NCI-H146 (cell line): ENCODE measurements at regions not wholly inside any gene's neighbourhood (a gene's known extent, or its start where the extent isn't known, plus 50 kb on each side); places are given as distances from the start of the nearest gene placed in this dataset.
A peak's percentile ranks its signal among the peaks of the same experiment; 100 is the strongest.
"Not testable (repeated sequence)": the region's sequence is repeated elsewhere in the genome, so short reads cannot be mapped to it uniquely, and the experiment has no call there.

ENCODE experiments used
- DNase-seq: peaks from one replicate; lab custom pipeline; 2025; lab: John Stamatoyannopoulos, UW

- not testable (repeated sequence) for DNase-seq
Observed at GRCh38 chr7:3162798-3163197, 119.1 kb upstream of the CARD11 start.

DNA sequence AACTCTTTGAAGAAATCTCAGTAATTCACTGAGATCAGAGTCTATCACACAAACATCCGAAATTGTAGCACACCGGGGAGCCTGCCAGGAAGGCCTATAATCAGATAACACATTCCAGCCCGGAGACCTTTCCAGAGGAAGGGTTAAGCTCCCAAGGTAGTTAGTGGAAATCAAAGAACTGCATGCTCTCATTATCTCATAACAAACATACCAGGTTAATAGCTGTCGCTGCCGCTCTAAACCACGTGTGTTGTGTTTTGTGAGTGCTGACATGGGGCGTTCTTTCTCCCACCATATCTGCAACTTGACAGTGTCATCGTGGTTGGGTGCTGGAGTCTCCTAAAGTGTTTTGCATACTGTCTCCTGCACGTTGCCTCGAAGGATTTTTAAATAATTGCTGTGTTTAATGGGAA lies 120.7 kb upstream of the CARD11 start:
- peak; percentile 67 for DNase-seq

DNA sequence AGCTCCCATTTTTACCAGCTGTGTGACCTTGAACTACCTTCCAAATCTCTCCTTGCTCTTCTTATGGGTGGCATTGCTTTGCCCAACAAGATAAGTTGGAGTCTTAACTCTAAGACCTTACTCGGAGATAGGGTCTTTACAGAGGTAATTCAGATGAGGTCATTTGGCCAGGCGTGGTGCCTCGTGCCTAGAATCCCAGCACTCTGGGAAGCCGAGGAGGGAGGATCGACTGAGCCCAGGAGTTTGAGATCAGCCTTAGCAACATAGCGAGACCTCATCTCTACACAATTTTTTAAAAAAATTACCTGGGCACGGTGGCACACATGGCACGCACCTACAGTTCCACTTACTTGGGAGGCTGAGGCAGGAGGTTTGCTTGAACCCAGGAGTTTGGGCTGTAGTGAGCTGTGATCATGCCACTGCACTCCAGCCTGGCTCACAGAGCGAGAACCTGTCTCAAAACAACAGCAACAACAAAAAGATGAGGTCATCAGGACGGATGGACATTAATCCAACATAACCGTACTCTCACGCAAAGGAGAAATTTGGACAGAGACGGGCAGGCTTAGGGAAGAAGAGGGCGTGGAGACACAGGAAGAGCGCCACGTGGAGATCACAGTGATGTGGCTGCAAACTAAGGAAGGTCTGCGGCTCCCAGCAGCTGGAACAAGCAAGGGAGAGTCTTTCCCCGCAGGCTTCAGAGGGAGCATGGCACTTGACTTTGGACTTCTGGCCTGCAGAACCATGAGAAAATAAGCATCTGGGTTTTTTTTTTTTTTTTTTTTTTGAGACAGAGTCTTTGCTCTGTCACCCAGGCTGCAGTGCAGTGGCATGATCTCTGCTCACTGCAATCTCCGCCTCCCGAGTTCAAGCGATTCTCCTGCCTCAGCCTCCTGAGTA lies 122.3 kb upstream of the CARD11 start:
- DNase-seq, result no peak

- no peak for DNase-seq
Observed at GRCh38 chr7:3167551-3167950, 123.9 kb upstream of the CARD11 start.

DNA sequence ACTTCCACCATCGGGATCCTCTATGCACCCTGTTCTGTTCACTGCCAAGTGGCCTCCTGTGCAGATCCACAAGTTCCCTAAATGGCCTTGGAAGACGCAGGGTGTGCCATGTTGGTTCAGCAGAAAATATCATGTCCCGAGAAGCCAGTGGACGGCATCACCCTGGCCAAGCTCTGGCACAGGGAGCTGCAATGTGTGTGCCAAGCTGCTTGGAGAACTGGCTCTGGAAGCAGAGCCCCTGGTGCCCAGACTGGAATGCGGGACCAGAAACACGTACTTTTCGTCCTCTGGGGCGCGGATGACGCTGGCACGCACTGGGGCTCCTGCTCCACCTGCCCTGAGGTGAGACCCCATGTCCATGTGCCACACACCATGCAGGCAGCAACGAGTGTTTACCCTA lies 124.7 kb upstream of the CARD11 start:
- no peak for DNase-seq

GRCh38 chr7:3168869-3169268 lies 125.2 kb upstream of the CARD11 start:
- no peak for DNase-seq

DNA sequence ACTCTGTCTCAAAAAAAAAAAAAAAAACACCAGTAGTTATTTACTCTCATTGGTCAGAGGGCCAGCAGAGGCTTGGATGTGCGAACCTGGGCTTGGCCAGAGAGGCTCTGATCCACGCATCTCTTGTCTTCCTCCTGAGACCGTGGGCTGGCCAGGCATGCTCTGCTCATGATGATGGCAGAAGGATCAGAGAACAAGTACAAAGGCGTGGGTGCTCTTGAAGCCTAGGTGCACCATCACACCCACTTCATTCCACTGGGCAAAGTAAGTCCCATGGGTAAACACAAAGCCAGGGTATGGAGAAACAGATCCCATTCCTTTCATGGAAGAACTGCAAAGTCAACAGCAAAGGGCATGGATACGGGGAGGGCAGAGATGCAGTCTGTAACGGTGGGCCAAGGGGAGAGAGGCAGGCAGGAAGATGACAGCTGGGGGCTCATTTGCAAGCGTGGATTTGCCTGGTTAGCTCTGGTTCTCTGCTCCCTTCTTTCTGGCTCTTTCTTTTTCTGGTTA lies 128.2 kb upstream of the SDK1 start:
- DNase-seq, result no peak

- DNase-seq, result peak; percentile 14
Observed at GRCh38 chr7:3174515-3175284, 126.4 kb upstream of the SDK1 start.

DNA sequence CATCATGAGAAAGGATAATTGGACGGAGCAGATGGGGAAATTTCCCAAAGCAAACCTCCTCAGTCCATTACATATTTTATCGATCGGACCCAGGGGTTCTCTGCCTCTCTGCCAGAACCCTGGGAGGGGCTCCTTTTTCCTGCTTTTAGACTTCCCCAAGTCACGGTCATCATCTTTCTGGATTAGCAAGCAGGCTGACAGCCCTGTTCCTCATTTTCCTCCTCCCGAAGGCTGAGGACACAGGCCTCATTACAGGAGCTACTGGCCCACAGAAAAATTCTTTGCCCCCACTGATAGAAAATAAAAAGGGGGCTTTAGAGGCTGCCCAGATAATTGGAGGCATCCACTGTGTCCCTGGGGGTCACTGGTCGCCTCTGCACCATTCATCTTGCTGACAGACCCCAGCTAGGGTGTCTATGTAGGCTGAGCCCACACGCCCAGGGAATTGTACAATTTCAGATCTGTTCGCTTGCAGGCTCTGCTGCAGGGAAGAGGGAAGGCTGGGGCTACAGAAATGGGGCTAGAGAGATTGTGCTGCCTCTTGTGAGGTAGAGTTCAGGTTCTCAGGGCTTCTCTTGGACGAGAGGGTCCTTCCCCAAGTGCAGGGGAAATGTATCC lies 125.7 kb upstream of the SDK1 start:
- peak; percentile 13 for DNase-seq

DNA sequence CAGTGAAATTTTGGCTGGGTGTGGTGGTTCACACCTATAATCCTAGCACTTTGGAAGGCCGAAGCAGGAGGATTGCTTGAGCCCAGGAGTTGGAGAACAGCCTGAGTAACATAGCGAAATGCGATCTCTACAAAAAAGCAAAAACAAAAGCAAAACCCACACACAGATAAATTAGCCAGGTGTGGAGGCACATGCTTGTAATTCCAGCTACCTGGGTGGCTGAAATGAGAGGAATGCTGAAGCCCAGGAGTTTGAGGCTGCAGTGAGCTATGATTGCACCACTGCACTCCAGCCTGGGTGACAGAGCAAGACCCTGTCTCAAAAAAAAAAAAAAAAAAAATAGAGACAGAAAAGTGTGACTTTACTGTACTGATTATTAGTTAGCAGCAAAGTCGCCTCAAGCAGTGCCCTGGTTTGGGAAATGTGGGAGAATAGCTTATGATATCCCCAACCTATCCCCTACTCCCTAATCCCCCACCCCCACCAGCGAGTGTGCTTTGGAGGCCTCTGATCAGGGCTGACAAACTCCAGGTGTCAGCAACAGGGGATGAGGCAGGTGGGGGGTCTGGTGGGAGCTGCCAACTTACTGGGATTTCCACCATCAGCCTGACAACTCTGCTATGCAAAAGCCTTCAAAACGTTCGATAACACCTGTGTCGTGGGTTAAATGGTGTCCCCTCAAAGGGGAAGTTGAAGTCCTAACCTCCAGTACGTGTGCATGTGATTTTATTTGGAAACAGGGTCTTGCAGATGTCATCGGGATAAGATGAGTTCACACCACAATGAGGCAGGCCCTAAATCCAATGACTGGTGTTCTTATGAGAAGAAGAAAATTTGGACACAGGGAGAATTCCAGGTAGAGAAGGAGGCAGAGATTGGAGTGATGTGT lies 124.7 kb upstream of the SDK1 start:
- DNase-seq, result no peak

DNA sequence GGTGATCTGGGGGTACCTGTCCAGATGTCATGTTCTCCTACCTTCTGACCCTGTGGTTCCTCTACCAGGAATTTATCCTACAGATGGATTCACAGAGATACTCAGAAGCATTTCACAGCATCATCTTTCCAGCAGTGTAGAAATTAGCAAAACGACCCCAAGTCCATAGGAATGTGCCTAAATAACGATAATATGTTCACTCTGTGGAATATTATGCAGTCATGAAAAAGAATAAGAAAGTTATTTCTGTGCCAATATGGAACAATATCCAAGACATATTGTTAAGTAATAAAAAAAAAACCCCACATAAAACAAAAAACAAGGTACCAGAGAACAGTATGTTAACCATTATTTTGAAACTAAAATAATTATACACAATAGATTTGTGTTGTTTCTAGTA lies 123.8 kb upstream of the SDK1 start:
- no peak for DNase-seq

GRCh38 chr7:3179456-3179855 lies 121.6 kb upstream of the SDK1 start:
- no peak for DNase-seq

DNA sequence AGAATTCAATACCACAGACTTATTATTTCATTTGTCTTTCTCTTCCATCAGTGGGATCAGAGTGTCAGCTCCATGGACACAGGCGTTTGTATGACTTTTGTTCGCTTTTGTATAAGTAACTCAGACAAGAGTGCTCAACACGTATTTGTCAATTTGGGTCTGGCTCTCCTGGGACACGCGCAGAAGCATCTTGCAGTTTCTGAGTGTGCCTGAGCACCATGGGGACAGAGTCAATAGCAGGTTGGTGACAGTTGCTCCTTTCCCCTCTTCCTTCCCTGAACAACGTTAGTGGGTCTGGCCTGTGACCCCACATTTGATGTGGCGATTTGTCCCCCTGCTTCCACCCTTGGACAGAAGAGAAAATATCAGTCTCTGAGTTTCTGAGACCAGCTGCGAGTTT lies 120.4 kb upstream of the SDK1 start:
- DNase-seq, result no peak

GRCh38 chr7:3182055-3182454 lies 119.0 kb upstream of the SDK1 start:
- DNase-seq, result not testable (repeated sequence)

GRCh38 chr7:3187444-3188040 lies 113.5 kb upstream of the SDK1 start:
- DNase-seq, result no peak

GRCh38 chr7:3188946-3189345 lies 112.1 kb upstream of the SDK1 start:
- DNase-seq, result no peak

- DNase-seq, result no peak
Observed at GRCh38 chr7:3191548-3191947, 109.5 kb upstream of the SDK1 start.

- DNase-seq, result no peak
Observed at GRCh38 chr7:3192669-3193068, 108.4 kb upstream of the SDK1 start.

GRCh38 chr7:3193379-3194120 lies 107.5 kb upstream of the SDK1 start:
- DNase-seq, result no peak

GRCh38 chr7:3194501-3195141 lies 106.4 kb upstream of the SDK1 start:
- DNase-seq, result peak; percentile 68
